Tibial nerve (tissue), 4 donors: ENCODE measurements at regions not wholly inside any gene's neighbourhood (a gene's known extent, or its start where the extent isn't known, plus 50 kb on each side); places are given as distances from the start of the nearest gene placed in this dataset.

Experiments used
- EP300 ChIP-seq, 2 donors: sonication (generic); formaldehyde crosslinking; IDR thresholded peaks; one replicate each; pipeline ENCODE4 v1.6.1; 2017; ENCODE audit warnings: antibody characterized with exemption in 2 of 2, mild to moderate bottlenecking in 1 of 2
- POLR2A ChIP-seq, 2 donors: fragments of 450-650 bp; IDR thresholded peaks; one replicate each; pipeline ENCODE4 v1.6.1; 2017; ENCODE audit warnings: antibody characterized with exemption in 2 of 2, mild to moderate bottlenecking in 2 of 2, moderate library complexity in 2 of 2
- TF ChIP-seq, protein P1 (sequence below), 5 experiments: fragments of 200-600 bp in 3 of 5; fragments of 450-650 bp in 2 of 5; sonication (generic) in 3 of 5; IDR thresholded peaks; one replicate each; pipeline ENCODE4 v1.5.1; 2016 to 2019; ENCODE audit warnings: antibody characterized with exemption in 5 of 5, mild to moderate bottlenecking in 3 of 5, moderate library complexity in 2 of 5

DNA sequence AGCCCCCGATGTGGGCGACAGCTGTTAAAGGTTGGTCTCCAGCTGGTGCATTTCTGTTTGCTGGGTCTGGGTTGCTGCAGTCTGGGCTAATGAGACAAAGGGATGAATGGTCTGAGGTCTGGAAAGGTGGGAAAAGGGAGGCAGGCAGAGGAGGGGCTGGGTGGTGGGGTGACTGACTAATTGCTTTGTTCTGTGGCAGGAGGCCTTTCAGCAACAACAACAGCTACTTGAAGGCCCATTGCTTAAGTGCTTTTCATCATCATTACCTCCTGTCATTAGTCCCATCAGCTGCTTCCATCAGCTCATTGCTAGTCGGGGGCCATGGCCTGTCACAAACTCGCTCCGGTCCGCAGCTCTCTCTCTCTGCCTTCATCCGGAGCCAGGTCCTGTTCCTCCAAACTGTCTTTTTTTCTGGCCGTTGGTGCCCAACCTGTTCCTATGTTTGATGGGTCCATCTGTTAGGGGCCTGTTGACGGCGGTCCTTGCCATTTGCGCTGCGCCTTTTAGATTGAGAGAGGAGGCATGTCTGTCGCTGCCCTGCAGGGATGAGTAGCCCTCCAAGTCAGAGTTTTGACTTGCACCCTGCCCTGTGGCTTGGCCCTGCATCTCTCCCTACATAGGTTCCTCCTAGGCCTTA lies 105.6 kb upstream of the PLXNA2 start:
- TF ChIP-seq, protein P1, sequence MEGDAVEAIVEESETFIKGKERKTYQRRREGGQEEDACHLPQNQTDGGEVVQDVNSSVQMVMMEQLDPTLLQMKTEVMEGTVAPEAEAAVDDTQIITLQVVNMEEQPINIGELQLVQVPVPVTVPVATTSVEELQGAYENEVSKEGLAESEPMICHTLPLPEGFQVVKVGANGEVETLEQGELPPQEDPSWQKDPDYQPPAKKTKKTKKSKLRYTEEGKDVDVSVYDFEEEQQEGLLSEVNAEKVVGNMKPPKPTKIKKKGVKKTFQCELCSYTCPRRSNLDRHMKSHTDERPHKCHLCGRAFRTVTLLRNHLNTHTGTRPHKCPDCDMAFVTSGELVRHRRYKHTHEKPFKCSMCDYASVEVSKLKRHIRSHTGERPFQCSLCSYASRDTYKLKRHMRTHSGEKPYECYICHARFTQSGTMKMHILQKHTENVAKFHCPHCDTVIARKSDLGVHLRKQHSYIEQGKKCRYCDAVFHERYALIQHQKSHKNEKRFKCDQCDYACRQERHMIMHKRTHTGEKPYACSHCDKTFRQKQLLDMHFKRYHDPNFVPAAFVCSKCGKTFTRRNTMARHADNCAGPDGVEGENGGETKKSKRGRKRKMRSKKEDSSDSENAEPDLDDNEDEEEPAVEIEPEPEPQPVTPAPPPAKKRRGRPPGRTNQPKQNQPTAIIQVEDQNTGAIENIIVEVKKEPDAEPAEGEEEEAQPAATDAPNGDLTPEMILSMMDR (IDR thresholded peaks at IDR 0.05), result no peak
- no peak for TF ChIP-seq EP300 (IDR thresholded peaks at IDR 0.05)
- no peak for TF ChIP-seq POLR2A (IDR thresholded peaks at IDR 0.05)
